ENCODE measurements at regions not wholly inside any gene's neighbourhood (a gene's known extent, or its start where the extent isn't known, plus 50 kb on each side); places are given as distances from the start of the nearest gene placed in this dataset.

- H3K9ac ChIP-seq (ENCODE audit: low read length in 5 of 5), result no peak overlapping the region
- H3K27me3 ChIP-seq (ENCODE audit: control insufficient read depth in 5 of 5, insufficient read depth in 4 of 5, low read length in 5 of 5), result no peaks in the 10 kb centered on the region
- peaks cover 0 to 15% (median 10%) of the 10 kb centered on the region in 5 donors for H3K9me3 ChIP-seq (ENCODE audit: control insufficient read depth in 5 of 5, low read length in 5 of 5)
- H3K4me3 ChIP-seq (ENCODE audit: low read depth in 1 of 5, low read length in 5 of 5), result no peak overlapping the region
- no peak overlapping the region for H3K27ac ChIP-seq (ENCODE audit: low read depth, low read length)
- no peaks in the 10 kb centered on the region for H3K4me1 ChIP-seq (ENCODE audit: control insufficient read depth in 5 of 5, insufficient read depth in 5 of 5, low read length in 5 of 5)
- no peaks in the 10 kb centered on the region for H3K36me3 ChIP-seq (ENCODE audit: control insufficient read depth in 5 of 5, insufficient read depth in 5 of 5, low read length in 5 of 5)
Observed at GRCh38 chr16:51509336-51509735, 358.3 kb upstream of the SALL1 start.

- no peak overlapping the region for H3K9ac ChIP-seq (ENCODE audit: low read length in 5 of 5)
- H3K36me3 ChIP-seq (ENCODE audit: control insufficient read depth in 5 of 5, insufficient read depth in 5 of 5, low read length in 5 of 5), result no peaks in the 10 kb centered on the region
- H3K27me3 ChIP-seq (ENCODE audit: control insufficient read depth in 5 of 5, insufficient read depth in 4 of 5, low read length in 5 of 5), result no peaks in the 10 kb centered on the region
- peaks cover 0 to 15% (median 10%) of the 10 kb centered on the region in 5 donors for H3K9me3 ChIP-seq (ENCODE audit: control insufficient read depth in 5 of 5, low read length in 5 of 5)
- no peak overlapping the region for H3K4me3 ChIP-seq (ENCODE audit: low read depth in 1 of 5, low read length in 5 of 5)
- H3K27ac ChIP-seq (ENCODE audit: low read depth, low read length), result no peak overlapping the region
- H3K4me1 ChIP-seq (ENCODE audit: control insufficient read depth in 5 of 5, insufficient read depth in 5 of 5, low read length in 5 of 5), result no peaks in the 10 kb centered on the region
Observed at GRCh38 chr16:51508490-51509212, 357.6 kb upstream of the SALL1 start.

- Histone ChIP-seq H3K4me3 (ENCODE audit: low read depth in 1 of 5, low read length in 5 of 5) (no peak overlapping the region), H3K9ac (ENCODE audit: low read length in 5 of 5) (no peak overlapping the region), H3K27me3 (ENCODE audit: control insufficient read depth in 5 of 5, insufficient read depth in 4 of 5, low read length in 5 of 5) (no peaks in the 10 kb centered on the region), H3K9me3 (ENCODE audit: control insufficient read depth in 5 of 5, low read length in 5 of 5) (peaks cover 0 to 15% (median 10%) of the 10 kb centered on the region in 5 donors), H3K36me3 (ENCODE audit: control insufficient read depth in 5 of 5, insufficient read depth in 5 of 5, low read length in 5 of 5) (no peaks in the 10 kb centered on the region), H3K27ac (ENCODE audit: low read depth, low read length) (no peak overlapping the region), H3K4me1 (ENCODE audit: control insufficient read depth in 5 of 5, insufficient read depth in 5 of 5, low read length in 5 of 5) (no peaks in the 10 kb centered on the region)
Observed at GRCh38 chr16:51507286-51507685, 356.2 kb upstream of the SALL1 start.

- H3K27me3 ChIP-seq (ENCODE audit: control insufficient read depth in 5 of 5, insufficient read depth in 4 of 5, low read length in 5 of 5), result no peaks in the 10 kb centered on the region
- no peak overlapping the region for H3K27ac ChIP-seq (ENCODE audit: low read depth, low read length)
- H3K4me1 ChIP-seq (ENCODE audit: control insufficient read depth in 5 of 5, insufficient read depth in 5 of 5, low read length in 5 of 5), result no peaks in the 10 kb centered on the region
- H3K9ac ChIP-seq (ENCODE audit: low read length in 5 of 5), result no peak overlapping the region
- H3K36me3 ChIP-seq (ENCODE audit: control insufficient read depth in 5 of 5, insufficient read depth in 5 of 5, low read length in 5 of 5), result no peaks in the 10 kb centered on the region
- H3K4me3 ChIP-seq (ENCODE audit: low read depth in 1 of 5, low read length in 5 of 5), result no peak overlapping the region
- H3K9me3 ChIP-seq (ENCODE audit: control insufficient read depth in 5 of 5, low read length in 5 of 5), result peaks cover 0 to 4% (median 3%) of the 10 kb centered on the region in 5 donors
Observed at GRCh38 chr16:51500306-51500705, 349.2 kb upstream of the SALL1 start.

- H3K9ac ChIP-seq (ENCODE audit: low read length in 5 of 5), result no peak overlapping the region
- H3K4me3 ChIP-seq (ENCODE audit: low read depth in 1 of 5, low read length in 5 of 5), result no peak overlapping the region
- H3K4me1 ChIP-seq (ENCODE audit: control insufficient read depth in 5 of 5, insufficient read depth in 5 of 5, low read length in 5 of 5), result no peaks in the 10 kb centered on the region
- no peak overlapping the region for H3K27ac ChIP-seq (ENCODE audit: low read depth, low read length)
- peaks cover 0 to 4% (median 3%) of the 10 kb centered on the region in 5 donors for H3K9me3 ChIP-seq (ENCODE audit: control insufficient read depth in 5 of 5, low read length in 5 of 5)
- H3K27me3 ChIP-seq (ENCODE audit: control insufficient read depth in 5 of 5, insufficient read depth in 4 of 5, low read length in 5 of 5), result no peaks in the 10 kb centered on the region
- H3K36me3 ChIP-seq (ENCODE audit: control insufficient read depth in 5 of 5, insufficient read depth in 5 of 5, low read length in 5 of 5), result no peaks in the 10 kb centered on the region
Observed at GRCh38 chr16:51497541-51498211, 346.6 kb upstream of the SALL1 start.

GRCh38 chr16:51490866-51491265, 339.8 kb upstream of the SALL1 start:
- Histone ChIP-seq H3K4me1 (ENCODE audit: control insufficient read depth in 5 of 5, insufficient read depth in 5 of 5, low read length in 5 of 5) (no peaks in the 10 kb centered on the region), H3K27me3 (ENCODE audit: control insufficient read depth in 5 of 5, insufficient read depth in 4 of 5, low read length in 5 of 5) (no peaks in the 10 kb centered on the region), H3K4me3 (ENCODE audit: low read depth in 1 of 5, low read length in 5 of 5) (no peak overlapping the region), H3K9ac (ENCODE audit: low read length in 5 of 5) (no peak overlapping the region), H3K27ac (ENCODE audit: low read depth, low read length) (no peak overlapping the region), H3K36me3 (ENCODE audit: control insufficient read depth in 5 of 5, insufficient read depth in 5 of 5, low read length in 5 of 5) (no peaks in the 10 kb centered on the region), H3K9me3 (ENCODE audit: control insufficient read depth in 5 of 5, low read length in 5 of 5) (peaks cover 0 to under 1% (median 0%) of the 10 kb centered on the region in 5 donors)

- Histone ChIP-seq H3K36me3 (ENCODE audit: control insufficient read depth in 5 of 5, insufficient read depth in 5 of 5, low read length in 5 of 5) (no peaks in the 10 kb centered on the region), H3K9ac (ENCODE audit: low read length in 5 of 5) (no peak overlapping the region), H3K4me3 (ENCODE audit: low read depth in 1 of 5, low read length in 5 of 5) (no peak overlapping the region), H3K27me3 (ENCODE audit: control insufficient read depth in 5 of 5, insufficient read depth in 4 of 5, low read length in 5 of 5) (no peaks in the 10 kb centered on the region), H3K4me1 (ENCODE audit: control insufficient read depth in 5 of 5, insufficient read depth in 5 of 5, low read length in 5 of 5) (no peaks in the 10 kb centered on the region), H3K9me3 (ENCODE audit: control insufficient read depth in 5 of 5, low read length in 5 of 5) (peaks cover 0 to 8% (median 3%) of the 10 kb centered on the region in 5 donors), H3K27ac (ENCODE audit: low read depth, low read length) (no peak overlapping the region)
Observed at GRCh38 chr16:51487880-51488279, 336.8 kb upstream of the SALL1 start.

- no peak overlapping the region for H3K4me3 ChIP-seq (ENCODE audit: low read depth in 1 of 5, low read length in 5 of 5)
- no peaks in the 10 kb centered on the region for H3K36me3 ChIP-seq (ENCODE audit: control insufficient read depth in 5 of 5, insufficient read depth in 5 of 5, low read length in 5 of 5)
- no peak overlapping the region for H3K9ac ChIP-seq (ENCODE audit: low read length in 5 of 5)
- H3K4me1 ChIP-seq (ENCODE audit: control insufficient read depth in 5 of 5, insufficient read depth in 5 of 5, low read length in 5 of 5), result no peaks in the 10 kb centered on the region
- no peak overlapping the region for H3K27ac ChIP-seq (ENCODE audit: low read depth, low read length)
- H3K27me3 ChIP-seq (ENCODE audit: control insufficient read depth in 5 of 5, insufficient read depth in 4 of 5, low read length in 5 of 5), result no peaks in the 10 kb centered on the region
- H3K9me3 ChIP-seq (ENCODE audit: control insufficient read depth in 5 of 5, low read length in 5 of 5), result peaks cover 0 to 3% (median 0%) of the 10 kb centered on the region in 5 donors
Observed at GRCh38 chr16:51474414-51475091, 323.5 kb upstream of the SALL1 start.

GRCh38 chr16:51473091-51473490, 322.0 kb upstream of the SALL1 start:
- Histone ChIP-seq H3K9me3 (ENCODE audit: control insufficient read depth in 5 of 5, low read length in 5 of 5) (peaks cover 0 to 3% (median 0%) of the 10 kb centered on the region in 5 donors), H3K4me1 (ENCODE audit: control insufficient read depth in 5 of 5, insufficient read depth in 5 of 5, low read length in 5 of 5) (no peaks in the 10 kb centered on the region), H3K27me3 (ENCODE audit: control insufficient read depth in 5 of 5, insufficient read depth in 4 of 5, low read length in 5 of 5) (no peaks in the 10 kb centered on the region), H3K27ac (ENCODE audit: low read depth, low read length) (no peak overlapping the region), H3K36me3 (ENCODE audit: control insufficient read depth in 5 of 5, insufficient read depth in 5 of 5, low read length in 5 of 5) (no peaks in the 10 kb centered on the region), H3K9ac (ENCODE audit: low read length in 5 of 5) (no peak overlapping the region), H3K4me3 (ENCODE audit: low read depth in 1 of 5, low read length in 5 of 5) (no peak overlapping the region)

GRCh38 chr16:51470492-51470891, 319.4 kb upstream of the SALL1 start:
- Histone ChIP-seq H3K27me3 (ENCODE audit: control insufficient read depth in 5 of 5, insufficient read depth in 4 of 5, low read length in 5 of 5) (no peaks in the 10 kb centered on the region), H3K27ac (ENCODE audit: low read depth, low read length) (no peak overlapping the region), H3K9ac (ENCODE audit: low read length in 5 of 5) (no peak overlapping the region), H3K36me3 (ENCODE audit: control insufficient read depth in 5 of 5, insufficient read depth in 5 of 5, low read length in 5 of 5) (no peaks in the 10 kb centered on the region), H3K9me3 (ENCODE audit: control insufficient read depth in 5 of 5, low read length in 5 of 5) (no peaks in the 10 kb centered on the region), H3K4me3 (ENCODE audit: low read depth in 1 of 5, low read length in 5 of 5) (no peak overlapping the region), H3K4me1 (ENCODE audit: control insufficient read depth in 5 of 5, insufficient read depth in 5 of 5, low read length in 5 of 5) (no peaks in the 10 kb centered on the region)

Data from subcutaneous abdominal adipose tissue (tissue), 5 donors.